ENCODE measurements at regions not wholly inside any gene's neighbourhood (a gene's known extent, or its start where the extent isn't known, plus 50 kb on each side); places are given as distances from the start of the nearest gene placed in this dataset.

DNA sequence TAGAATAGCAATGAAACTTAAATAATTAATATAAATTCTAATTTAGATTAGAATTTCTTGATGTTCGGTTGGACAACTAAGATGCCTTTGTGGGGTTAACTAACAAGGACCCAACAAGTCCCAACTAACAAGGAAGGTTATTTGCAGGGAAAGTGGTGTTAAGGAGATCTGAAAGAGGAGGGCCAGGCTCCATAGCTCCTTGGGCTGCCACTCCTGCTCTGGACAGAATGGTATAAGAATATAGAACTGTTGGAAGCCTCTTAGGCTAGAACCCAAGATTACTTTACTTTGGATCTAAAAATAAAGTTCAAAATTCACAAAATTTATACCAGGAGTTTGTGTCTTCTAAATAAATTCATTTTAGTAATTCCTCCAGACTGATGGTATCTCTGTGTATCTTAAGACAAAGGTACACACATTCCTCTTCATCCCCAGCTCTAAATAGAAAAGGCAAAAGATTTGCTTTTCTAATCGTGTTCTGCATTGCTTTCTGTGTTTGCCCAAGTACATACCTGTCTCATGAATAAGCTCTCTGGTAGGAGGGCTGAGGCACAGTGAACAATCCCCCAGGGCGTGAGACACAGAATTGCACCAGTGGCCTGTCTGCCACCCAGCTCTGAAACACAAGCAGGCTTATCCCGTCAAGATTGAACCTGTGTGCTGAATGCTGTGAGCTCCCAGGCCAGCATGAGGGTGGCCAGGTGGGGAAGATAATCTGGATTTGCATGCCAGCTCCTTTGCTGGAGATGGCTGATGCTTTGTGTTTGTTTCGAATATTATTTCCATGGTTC, 176.0 kb downstream of the ACKR3 start:
- Histone ChIP-seq H3K9me3 (ENCODE audit: insufficient read depth, low read depth, low read length) (no peaks in the 10 kb centered on the region), H3K36me3 (ENCODE audit: control insufficient read depth in 1 of 2, insufficient read depth in 2 of 2, low read length in 2 of 2) (no peaks in the 10 kb centered on the region), H3K18ac (ENCODE audit: low read length) (no peak overlapping the region), H3K4me2 (ENCODE audit: low read length) (no peak overlapping the region), H2BK5ac (ENCODE audit: low read depth, low read length, poor library complexity) (peak overlapping the region; percentile 99), H4K12ac (ENCODE audit: low read depth, low read length) (no peak overlapping the region), H3K79me1 (ENCODE audit: low read length) (peaks cover 51% of the 10 kb centered on the region), H3K27me3 (ENCODE audit: insufficient read depth, low read length) (no peaks in the 10 kb centered on the region), H3K27ac (ENCODE audit: low read depth, low read length) (peak overlapping the region; percentile 99), H3K23ac (ENCODE audit: low read length) (no peak overlapping the region), H3K79me2 (ENCODE audit: control insufficient read depth, insufficient read depth, low read length, poor library complexity) (peaks cover 6% of the 10 kb centered on the region), H4K8ac (ENCODE audit: low read depth, low read length) (peak overlapping the region; percentile 74), H3K4me3 (ENCODE audit: low read depth, low read length) (no peak overlapping the region), H3K4ac (ENCODE audit: low read depth, low read length) (peak overlapping the region; percentile 80), H4K91ac (ENCODE audit: low read depth, low read length) (peak overlapping the region; percentile 98), H2AFZ (ENCODE audit: insufficient read depth, low read length, poor library complexity) (no peak overlapping the region), H2AK5ac (ENCODE audit: low read length) (no peak overlapping the region), H3K14ac (ENCODE audit: low read length) (peak overlapping the region; percentile 85), H3K9ac (ENCODE audit: low read length) (no peak overlapping the region), H3K4me1 (ENCODE audit: control insufficient read depth in 1 of 2, insufficient read depth in 2 of 2, low read length in 2 of 2) (peaks cover 30 to 44% of the 10 kb centered on the region in 2 experiments), H2BK12ac (ENCODE audit: low read length) (peak overlapping the region; percentile 99), H2BK120ac (ENCODE audit: insufficient read depth, low read length, poor library complexity) (peak overlapping the region; percentile 98)
- no CpG with 5 or more reads among the region's 5 CpGs for WGBS (ENCODE audit: extremely low coverage, insufficient coverage, insufficient read length)
- DNase-seq, result peak; percentile 97 to 98

DNA sequence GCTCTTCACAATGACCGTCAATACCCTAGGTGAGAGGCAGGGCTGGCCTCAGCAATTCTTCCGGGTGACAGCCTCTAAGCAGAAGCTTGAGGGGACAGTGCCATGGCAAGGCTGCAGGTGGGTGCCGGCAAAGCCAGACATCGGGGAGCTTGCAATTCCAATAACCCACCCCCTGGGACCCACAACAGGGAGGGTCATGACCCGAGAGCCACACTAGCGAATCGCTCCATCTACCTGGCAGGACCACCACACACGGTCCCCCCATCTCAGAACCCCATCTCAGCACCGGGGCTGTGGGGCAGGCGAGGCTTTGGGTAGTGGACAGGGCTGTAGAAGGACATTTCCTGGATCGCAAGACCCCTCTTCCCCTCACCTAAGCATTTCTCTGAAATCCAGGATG, 177.2 kb downstream of the ACKR3 start:
- H3K18ac ChIP-seq (ENCODE audit: low read length), result peak overlapping the region; percentile 94
- no peak for DNase-seq
- H3K9ac ChIP-seq (ENCODE audit: low read length), result no peak overlapping the region
- no CpG with 5 or more reads among the region's 11 CpGs for WGBS (ENCODE audit: extremely low coverage, insufficient coverage, insufficient read length)
- peak overlapping the region; percentile 97 for H2BK12ac ChIP-seq (ENCODE audit: low read length)
- no peak overlapping the region for H3K23ac ChIP-seq (ENCODE audit: low read length)
- H4K12ac ChIP-seq (ENCODE audit: low read depth, low read length), result peak overlapping the region; percentile 11
- no peak overlapping the region for H3K4me3 ChIP-seq (ENCODE audit: low read depth, low read length)
- H3K14ac ChIP-seq (ENCODE audit: low read length), result peak overlapping the region; percentile 94
- peak overlapping the region; percentile 18 for H4K8ac ChIP-seq (ENCODE audit: low read depth, low read length)
- peak overlapping the region; percentile 31 for H3K4ac ChIP-seq (ENCODE audit: low read depth, low read length)
- H3K36me3 ChIP-seq (ENCODE audit: control insufficient read depth in 1 of 2, insufficient read depth in 2 of 2, low read length in 2 of 2), result no peaks in the 10 kb centered on the region
- H3K27me3 ChIP-seq (ENCODE audit: insufficient read depth, low read length), result no peaks in the 10 kb centered on the region
- peak overlapping the region; percentile 97 for H4K91ac ChIP-seq (ENCODE audit: low read depth, low read length)
- H2AFZ ChIP-seq (ENCODE audit: insufficient read depth, low read length, poor library complexity), result no peak overlapping the region
- no peak overlapping the region for H3K4me2 ChIP-seq (ENCODE audit: low read length)
- peak overlapping the region; percentile 60 for H2BK5ac ChIP-seq (ENCODE audit: low read depth, low read length, poor library complexity)
- peak overlapping the region; percentile 35 for H3K27ac ChIP-seq (ENCODE audit: low read depth, low read length)
- H3K79me2 ChIP-seq (ENCODE audit: control insufficient read depth, insufficient read depth, low read length, poor library complexity), result peaks cover 6% of the 10 kb centered on the region
- H2BK120ac ChIP-seq (ENCODE audit: insufficient read depth, low read length, poor library complexity), result peak overlapping the region; percentile 82
- H2AK5ac ChIP-seq (ENCODE audit: low read length), result peak overlapping the region; percentile 97
- H3K4me1 ChIP-seq (ENCODE audit: control insufficient read depth in 1 of 2, insufficient read depth in 2 of 2, low read length in 2 of 2), result peaks cover 30 to 51% of the 10 kb centered on the region in 2 experiments
- H3K9me3 ChIP-seq (ENCODE audit: insufficient read depth, low read depth, low read length), result peaks cover 3% of the 10 kb centered on the region
- peaks cover 56% of the 10 kb centered on the region for H3K79me1 ChIP-seq (ENCODE audit: low read length)

- Histone ChIP-seq H3K79me1 (ENCODE audit: low read length) (peaks cover 52% of the 10 kb centered on the region), H2BK120ac (ENCODE audit: insufficient read depth, low read length, poor library complexity) (peak overlapping the region; percentile 96), H3K14ac (ENCODE audit: low read length) (peak overlapping the region; percentile 50), H2AK5ac (ENCODE audit: low read length) (peak overlapping the region; percentile 66), H2BK5ac (ENCODE audit: low read depth, low read length, poor library complexity) (peak overlapping the region; percentile 88), H3K4me2 (ENCODE audit: low read length) (no peak overlapping the region), H3K36me3 (ENCODE audit: control insufficient read depth in 1 of 2, insufficient read depth in 2 of 2, low read length in 2 of 2) (no peaks in the 10 kb centered on the region), H3K9me3 (ENCODE audit: insufficient read depth, low read depth, low read length) (peaks cover 3% of the 10 kb centered on the region), H3K4me1 (ENCODE audit: control insufficient read depth in 1 of 2, insufficient read depth in 2 of 2, low read length in 2 of 2) (peaks cover 30 to 51% of the 10 kb centered on the region in 2 experiments), H3K79me2 (ENCODE audit: control insufficient read depth, insufficient read depth, low read length, poor library complexity) (peaks cover 6% of the 10 kb centered on the region), H2BK12ac (ENCODE audit: low read length) (peak overlapping the region; percentile 99), H3K27ac (ENCODE audit: low read depth, low read length) (peak overlapping the region; percentile 35), H3K27me3 (ENCODE audit: insufficient read depth, low read length) (no peaks in the 10 kb centered on the region), H4K8ac (ENCODE audit: low read depth, low read length) (peak overlapping the region; percentile 34), H3K4ac (ENCODE audit: low read depth, low read length) (peak overlapping the region; percentile 24), H2AFZ (ENCODE audit: insufficient read depth, low read length, poor library complexity) (no peak overlapping the region), H4K91ac (ENCODE audit: low read depth, low read length) (peak overlapping the region; percentile 98), H4K12ac (ENCODE audit: low read depth, low read length) (no peak overlapping the region), H3K4me3 (ENCODE audit: low read depth, low read length) (no peak overlapping the region), H3K23ac (ENCODE audit: low read length) (no peak overlapping the region), H3K9ac (ENCODE audit: low read length) (no peak overlapping the region), H3K18ac (ENCODE audit: low read length) (peak overlapping the region; percentile 31)
- no peak for DNase-seq
- no CpG with 5 or more reads among the region's 7 CpGs for WGBS (ENCODE audit: extremely low coverage, insufficient coverage, insufficient read length)
Observed at GRCh38 chr2:236747426-236747825, 177.8 kb downstream of the ACKR3 start.

- peak in 1 of 2 donors; percentile 19 for DNase-seq
- peak overlapping the region; percentile 96 for H2BK120ac ChIP-seq (ENCODE audit: insufficient read depth, low read length, poor library complexity)
- H2BK12ac ChIP-seq (ENCODE audit: low read length), result peak overlapping the region; percentile 67
- WGBS (ENCODE audit: extremely low coverage, insufficient coverage, insufficient read length), result no CpG with 5 or more reads among the region's 5 CpGs
- H3K14ac ChIP-seq (ENCODE audit: low read length), result peak overlapping the region; percentile 66
- peak overlapping the region; percentile 77 for H3K18ac ChIP-seq (ENCODE audit: low read length)
- H3K79me1 ChIP-seq (ENCODE audit: low read length), result peaks cover 53% of the 10 kb centered on the region
- no peak overlapping the region for H3K23ac ChIP-seq (ENCODE audit: low read length)
- H2AFZ ChIP-seq (ENCODE audit: insufficient read depth, low read length, poor library complexity), result no peak overlapping the region
- H3K4me2 ChIP-seq (ENCODE audit: low read length), result no peak overlapping the region
- H3K27me3 ChIP-seq (ENCODE audit: insufficient read depth, low read length), result no peaks in the 10 kb centered on the region
- H3K36me3 ChIP-seq (ENCODE audit: control insufficient read depth in 1 of 2, insufficient read depth in 2 of 2, low read length in 2 of 2), result no peaks in the 10 kb centered on the region
- peak overlapping the region; percentile 35 for H3K27ac ChIP-seq (ENCODE audit: low read depth, low read length)
- no peak overlapping the region for H4K12ac ChIP-seq (ENCODE audit: low read depth, low read length)
- peak overlapping the region; percentile 34 for H4K8ac ChIP-seq (ENCODE audit: low read depth, low read length)
- no peak overlapping the region for H3K9ac ChIP-seq (ENCODE audit: low read length)
- peaks cover 3% of the 10 kb centered on the region for H3K9me3 ChIP-seq (ENCODE audit: insufficient read depth, low read depth, low read length)
- peak overlapping the region; percentile 88 for H2BK5ac ChIP-seq (ENCODE audit: low read depth, low read length, poor library complexity)
- peak overlapping the region; percentile 98 for H4K91ac ChIP-seq (ENCODE audit: low read depth, low read length)
- H3K4ac ChIP-seq (ENCODE audit: low read depth, low read length), result peak overlapping the region; percentile 13
- H3K4me3 ChIP-seq (ENCODE audit: low read depth, low read length), result no peak overlapping the region
- peaks cover 6% of the 10 kb centered on the region for H3K79me2 ChIP-seq (ENCODE audit: control insufficient read depth, insufficient read depth, low read length, poor library complexity)
- peak overlapping the region; percentile 43 for H2AK5ac ChIP-seq (ENCODE audit: low read length)
- peaks cover 30 to 51% of the 10 kb centered on the region in 2 experiments for H3K4me1 ChIP-seq (ENCODE audit: control insufficient read depth in 1 of 2, insufficient read depth in 2 of 2, low read length in 2 of 2)
Observed at GRCh38 chr2:236747925-236748324, 178.3 kb downstream of the ACKR3 start.
